LNCaP clone FGC (cell line): ENCODE measurements at regions not wholly inside any gene's neighbourhood (a gene's known extent, or its start where the extent isn't known, plus 50 kb on each side); places are given as distances from the start of the nearest gene placed in this dataset.

ENCODE experiments used
- DNase-seq: peaks from one replicate; pipeline ENCODE4 v3.0.0-alpha.2; 2011; ENCODE audit warnings: low read depth
- H3K4me3 ChIP-seq: 2 replicates; pipeline ENCODE4 v1.5.1; 2011; ENCODE audit warnings: mild to moderate bottlenecking, low read depth, low read length, control low read depth
- TF ChIP-seq, protein P1 (sequence below): IDR thresholded peaks from 2 replicates; pipeline ENCODE4 v1.5.1; 2012; ENCODE audit warnings: mild to moderate bottlenecking; ENCODE audit not compliant: control insufficient read depth, insufficient read depth; ENCODE audit errors: extremely low read depth

DNA sequence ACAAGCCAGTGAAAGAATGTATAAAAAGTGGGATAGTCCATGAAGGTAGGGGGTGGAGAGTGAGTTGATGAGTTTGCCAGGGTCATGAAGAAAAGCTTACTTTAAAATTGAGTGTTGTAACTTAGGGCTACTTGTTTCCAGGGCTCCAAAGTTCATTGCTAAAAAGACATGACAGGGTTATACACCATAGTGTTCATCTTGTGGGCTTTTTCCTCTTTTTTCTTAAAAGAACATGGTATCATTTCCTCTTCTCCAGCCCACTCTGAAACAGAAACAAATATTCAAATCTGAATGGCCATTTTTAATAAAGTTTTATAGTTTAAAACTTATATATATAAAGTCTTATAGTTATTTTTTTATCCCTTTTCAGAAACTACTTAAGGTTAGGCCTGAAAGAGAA, 115.7 kb upstream of the SMC2 start:
- DNase-seq, result no peak
- H3K4me3 ChIP-seq, result no peak overlapping the region
- TF ChIP-seq, protein P1, sequence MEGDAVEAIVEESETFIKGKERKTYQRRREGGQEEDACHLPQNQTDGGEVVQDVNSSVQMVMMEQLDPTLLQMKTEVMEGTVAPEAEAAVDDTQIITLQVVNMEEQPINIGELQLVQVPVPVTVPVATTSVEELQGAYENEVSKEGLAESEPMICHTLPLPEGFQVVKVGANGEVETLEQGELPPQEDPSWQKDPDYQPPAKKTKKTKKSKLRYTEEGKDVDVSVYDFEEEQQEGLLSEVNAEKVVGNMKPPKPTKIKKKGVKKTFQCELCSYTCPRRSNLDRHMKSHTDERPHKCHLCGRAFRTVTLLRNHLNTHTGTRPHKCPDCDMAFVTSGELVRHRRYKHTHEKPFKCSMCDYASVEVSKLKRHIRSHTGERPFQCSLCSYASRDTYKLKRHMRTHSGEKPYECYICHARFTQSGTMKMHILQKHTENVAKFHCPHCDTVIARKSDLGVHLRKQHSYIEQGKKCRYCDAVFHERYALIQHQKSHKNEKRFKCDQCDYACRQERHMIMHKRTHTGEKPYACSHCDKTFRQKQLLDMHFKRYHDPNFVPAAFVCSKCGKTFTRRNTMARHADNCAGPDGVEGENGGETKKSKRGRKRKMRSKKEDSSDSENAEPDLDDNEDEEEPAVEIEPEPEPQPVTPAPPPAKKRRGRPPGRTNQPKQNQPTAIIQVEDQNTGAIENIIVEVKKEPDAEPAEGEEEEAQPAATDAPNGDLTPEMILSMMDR, result no peak

DNA sequence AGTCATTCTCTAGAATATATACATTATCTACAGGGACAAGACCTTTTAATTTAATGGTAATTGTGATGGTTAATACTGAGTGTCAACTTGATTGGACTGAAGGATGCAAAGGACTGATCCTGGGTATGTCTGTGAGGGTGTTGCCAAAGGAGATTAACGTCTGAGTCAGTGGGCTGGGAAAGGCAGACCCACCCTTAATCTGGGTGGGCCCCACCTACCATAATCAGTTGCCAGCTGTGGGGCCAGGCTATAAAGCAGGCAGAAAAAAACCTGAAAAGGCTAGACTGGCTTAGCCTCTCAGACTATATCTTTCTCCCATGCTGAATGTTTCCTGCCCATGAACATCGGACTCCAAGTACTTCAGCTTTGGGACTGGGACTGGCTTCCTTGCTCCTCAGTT, 112.2 kb upstream of the SMC2 start:
- TF ChIP-seq, protein P1, result no peak
- H3K4me3 ChIP-seq, result no peak overlapping the region
- no peak for DNase-seq

DNA sequence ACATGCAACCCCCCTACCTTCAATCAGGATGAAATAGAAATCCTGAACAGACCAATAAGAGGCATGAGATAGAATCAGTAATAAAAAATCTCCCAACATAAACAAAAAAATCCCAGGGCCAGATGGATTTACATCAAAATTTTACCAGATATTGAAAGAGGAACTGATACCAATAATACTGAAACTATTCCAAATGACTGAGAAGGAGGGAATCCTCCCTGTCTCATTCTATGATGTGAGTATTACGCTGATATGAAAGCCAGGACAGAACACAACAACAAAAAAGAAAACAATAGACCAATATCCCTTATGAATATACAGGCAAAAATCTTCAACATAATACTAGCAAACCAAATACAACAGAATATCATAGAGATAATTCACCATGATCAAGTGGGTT, 109.0 kb upstream of the SMC2 start:
- TF ChIP-seq, protein P1, result no peak
- no peak overlapping the region for H3K4me3 ChIP-seq
- DNase-seq, result no peak

DNA sequence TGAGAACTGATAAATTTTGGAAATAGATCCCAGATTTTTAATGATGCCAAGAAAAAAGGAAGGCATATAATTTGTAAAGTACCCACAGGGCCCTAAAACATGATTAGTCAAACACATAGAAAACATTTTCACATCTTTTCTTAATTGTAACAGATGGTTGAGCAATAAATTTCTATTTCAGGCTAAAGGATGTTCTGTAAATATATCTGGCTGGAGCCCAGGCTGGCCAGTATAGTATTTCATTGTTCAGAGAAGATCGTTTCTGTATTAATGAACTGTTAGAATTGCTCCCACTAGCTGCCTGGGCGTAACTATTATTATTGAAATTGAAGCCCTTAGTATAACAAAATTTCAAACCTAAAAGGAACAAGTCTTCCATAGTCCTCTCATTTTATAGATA, 105.3 kb upstream of the SMC2 start:
- TF ChIP-seq, protein P1, result no peak
- H3K4me3 ChIP-seq, result no peak overlapping the region
- DNase-seq, result no peak

DNA sequence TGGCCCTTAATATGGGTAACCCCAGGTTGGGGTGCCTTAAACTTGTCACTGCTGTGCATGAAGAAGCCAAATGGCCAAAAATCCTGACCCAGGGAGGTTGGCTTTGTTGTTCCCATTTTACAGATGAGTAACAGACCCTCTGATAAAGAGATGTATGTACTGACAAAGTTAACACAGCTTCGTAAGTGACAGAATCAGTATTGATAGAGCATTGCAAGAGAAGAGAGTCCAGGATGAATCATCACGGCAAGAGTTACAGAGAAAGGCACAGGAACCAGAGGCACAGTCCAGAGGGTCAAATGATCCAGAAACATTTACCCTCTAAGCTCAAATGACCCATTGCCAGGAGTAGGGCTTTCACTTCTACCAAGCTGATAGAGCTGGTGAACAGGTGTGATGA, 103.8 kb upstream of the SMC2 start:
- TF ChIP-seq, protein P1, result no peak
- H3K4me3 ChIP-seq, result no peak overlapping the region
- DNase-seq, result no peak

DNA sequence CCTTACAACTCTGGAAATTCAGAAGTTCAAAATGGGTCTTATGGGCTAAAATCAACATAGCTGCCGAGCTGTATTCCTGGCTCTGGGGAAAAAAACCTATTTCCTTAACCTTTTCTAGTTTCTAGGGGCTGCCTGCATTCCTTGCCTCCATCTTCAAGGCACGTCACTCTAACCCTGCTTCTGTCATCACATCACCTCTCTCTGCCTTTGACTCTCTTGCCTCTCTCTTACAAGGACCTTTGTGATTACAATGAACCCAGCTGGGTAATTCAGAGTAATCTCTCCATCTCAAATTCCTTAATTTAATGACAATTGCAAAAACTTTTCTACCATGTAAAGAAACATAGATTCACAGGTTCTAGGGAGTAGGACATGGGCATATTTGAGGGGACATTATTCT, 103.1 kb upstream of the SMC2 start:
- TF ChIP-seq, protein P1, result no peak
- no peak overlapping the region for H3K4me3 ChIP-seq
- DNase-seq, result no peak

DNA sequence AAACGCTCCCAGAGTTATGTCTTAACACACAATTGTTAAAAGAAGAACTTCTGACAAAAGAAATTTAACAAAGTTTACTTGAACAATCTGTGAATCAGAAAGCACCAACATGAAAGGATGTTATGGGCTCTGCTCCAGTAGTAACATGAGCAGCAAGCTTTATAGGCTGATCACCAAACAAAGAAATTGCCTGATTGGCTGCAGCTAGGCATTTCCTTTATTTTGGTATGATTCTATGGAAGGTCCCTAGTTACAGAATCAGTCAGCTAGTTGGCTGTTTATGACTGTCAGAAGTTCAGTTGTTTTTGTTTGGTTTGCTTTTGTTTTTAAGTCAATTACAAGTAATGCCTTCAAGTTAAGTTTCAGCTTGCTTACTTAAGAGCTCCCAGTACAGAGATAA, 102.4 kb upstream of the SMC2 start:
- no peak overlapping the region for H3K4me3 ChIP-seq
- TF ChIP-seq, protein P1, result no peak
- DNase-seq, result no peak
